Brain microvascular endothelial cell (primary cell): ENCODE measurements at regions not wholly inside any gene's neighbourhood (a gene's known extent, or its start where the extent isn't known, plus 50 kb on each side); places are given as distances from the start of the nearest gene placed in this dataset.

Experiments
- DNase-seq: peaks from one replicate; pipeline ENCODE4 v3.0.0-alpha.2; 2020
- H3K27ac ChIP-seq: fragments of 250-450 bp; sonication (Bioruptor Pico); 2 replicates; pipeline ENCODE4 v1.5.1; 2020; ENCODE audit warnings: mild to moderate bottlenecking, moderate library complexity
- H3K27me3 ChIP-seq: fragments of 250-450 bp; sonication (Bioruptor Pico); replicated peaks from 2 replicates; pipeline ENCODE4 v1.5.1; 2020; ENCODE audit warnings: mild to moderate bottlenecking
- H3K36me3 ChIP-seq: fragments of 250-450 bp; sonication (Bioruptor Pico); replicated peaks from 2 replicates; pipeline ENCODE4 v1.5.1; 2020; ENCODE audit warnings: mild to moderate bottlenecking
- H3K4me3 ChIP-seq: 2 replicates; pipeline ENCODE4 v1.5.1; 2011; ENCODE audit warnings: low read depth, mild to moderate bottlenecking, control low read depth, low read length, moderate library complexity
- CTCF ChIP-seq: IDR thresholded peaks from 2 replicates; pipeline ENCODE4 v1.5.1; 2011; ENCODE audit warnings: low read depth, mild to moderate bottlenecking, moderate library complexity, low read length, control low read depth, inconsistent platforms; ENCODE audit errors: missing control alignments
- in situ Hi-C: cut with HindIII; loops from 2 replicates; pipeline ENCODE4 v1.10.0; 2017; ENCODE audit warnings: low sequenced_read_pairs, low pct_ligation_motif_present

- Histone ChIP-seq H3K27me3 (no peaks in the 10 kb centered on the region), H3K27ac (no peak overlapping the region), H3K4me3 (no peak overlapping the region), H3K36me3 (no peaks in the 10 kb centered on the region)
- no peak for TF ChIP-seq CTCF
- in situ Hi-C loops = no loop called here
- no peak for DNase-seq
Measured at GRCh38 chr5:136430081-136430480, 64.7 kb upstream of the TRPC7 start.

GRCh38 chr5:136427426-136427825, 62.1 kb upstream of the TRPC7 start:
- no peak for TF ChIP-seq CTCF
- DNase-seq = no peak
- in situ Hi-C loops = no loop called here

GRCh38 chr5:136425921-136426320, 60.6 kb upstream of the TRPC7 start:
- DNase-seq = no peak
- in situ Hi-C loops = no loop called here
- Histone ChIP-seq H3K36me3 (no peaks in the 10 kb centered on the region), H3K27me3 (no peaks in the 10 kb centered on the region), H3K4me3 (no peak overlapping the region), H3K27ac (no peak overlapping the region)
- no peak for TF ChIP-seq CTCF

More at GRCh38 chr5:136427426-136427825, 62.1 kb upstream of the TRPC7 start:
- H3K36me3 ChIP-seq = no peaks in the 10 kb centered on the region
- H3K4me3 ChIP-seq = no peak overlapping the region
- H3K27me3 ChIP-seq = no peaks in the 10 kb centered on the region
- no peak overlapping the region for H3K27ac ChIP-seq

GRCh38 chr5:136424835-136425584, 59.7 kb upstream of the TRPC7 start:
- Histone ChIP-seq H3K4me3 (no peak overlapping the region), H3K27me3 (no peaks in the 10 kb centered on the region), H3K27ac (no peak overlapping the region), H3K36me3 (no peaks in the 10 kb centered on the region)
- in situ Hi-C loops = no loop called here
- peak; percentile 21 for DNase-seq
- TF ChIP-seq CTCF = peak; percentile 68

GRCh38 chr5:136423944-136424606, 58.7 kb upstream of the TRPC7 start:
- no peak for TF ChIP-seq CTCF
- in situ Hi-C loops = no loop called here
- no peak for DNase-seq
- Histone ChIP-seq H3K36me3 (no peaks in the 10 kb centered on the region), H3K27me3 (no peaks in the 10 kb centered on the region), H3K27ac (no peak overlapping the region), H3K4me3 (no peak overlapping the region)
